GM12878 (cell line): ENCODE measurements at regions not wholly inside any gene's neighbourhood (a gene's known extent, or its start where the extent isn't known, plus 50 kb on each side); places are given as distances from the start of the nearest gene placed in this dataset.

Experiments used
- ATAC-seq: fragments of 200-7000 bp; cut with Tn5 transposase; 3 replicates; pipeline ENCODE4 v1.9.1; 2020; ENCODE audit warnings: mild to moderate bottlenecking, moderate library complexity
- BruUV-seq: library from RNA; stranded (reverse); fragments of 400-500 nt; replicated peaks from 2 replicates; lab custom pipeline; 2021; lab: Mats Ljungman, UMichigan
- CTCF ChIA-PET: fragments of 300-600 bp; sonication (Branson Sonifier 250); formaldehyde crosslinking; extraction: SDS; loops from one replicate; lab custom pipeline; 2021; ENCODE audit warnings: inconsistent platforms; lab: Yijun Ruan, JAX
- POLR2A ChIA-PET: fragments of 350-600 bp; formaldehyde crosslinking; extraction: SDS; loops from one replicate; lab custom pipeline; 2021; ENCODE audit warnings: inconsistent platforms; lab: Charles Lee
- RAD21 ChIA-PET: fragments of 300-600 bp; sonication (Branson Sonifier 250); formaldehyde crosslinking; loops from one replicate; lab custom pipeline; 2023; ENCODE audit warnings: antibody characterized with exemption; ENCODE audit not compliant: unreplicated experiment; lab: Charles Lee
- SMC1A ChIA-PET: fragments of 300-600 bp; sonication (Branson Sonifier 250); formaldehyde crosslinking; loops from one replicate; lab custom pipeline; 2023; ENCODE audit not compliant: unreplicated experiment, uncharacterized antibody; lab: Charles Lee
- DNase-seq: peaks from one replicate; pipeline ENCODE4 v3.0.0-alpha.2; 2011; ENCODE audit warnings: low read depth, low spot score
- FAIRE-seq: peaks from 3 replicates; lab custom pipeline; 2011; peaks lifted over from hg19 to GRCh38; lab: Jason Lieb, UNC
- H2AFZ ChIP-seq: 2 replicates; pipeline ENCODE4 v1.6.0; 2011; ENCODE audit warnings: low read depth, low read length, control low read depth; ENCODE audit not compliant: control insufficient read depth
- H3K27ac ChIP-seq: 2 replicates; pipeline ENCODE4 v1.5.1; 2011; ENCODE audit warnings: control low read depth; ENCODE audit not compliant: control insufficient read depth, insufficient read depth
- H3K27me3 ChIP-seq, 2 experiments: replicated peaks in 1 of 2; 2 replicates each; pipeline versions ENCODE4 v1.6.0 to v1.6.1; 2011; ENCODE audit warnings: low read length in 1 of 2; ENCODE audit not compliant: control insufficient read depth in 2 of 2, insufficient read depth in 2 of 2
- H3K36me3 ChIP-seq, 2 experiments: 2 replicates each; pipeline ENCODE4 v1.5.1; 2011; ENCODE audit warnings: low read length in 1 of 2; ENCODE audit not compliant: control insufficient read depth in 2 of 2, insufficient read depth in 2 of 2
- H3K4me1 ChIP-seq: 2 replicates; pipeline ENCODE4 v1.6.1; 2011; ENCODE audit warnings: mild to moderate bottlenecking, low read length, moderate library complexity, mixed read lengths; ENCODE audit not compliant: control insufficient read depth, insufficient read depth
- H3K4me2 ChIP-seq: 2 replicates; pipeline ENCODE4 v1.6.0; 2011; ENCODE audit warnings: control low read depth; ENCODE audit not compliant: control insufficient read depth, insufficient read depth
- H3K4me3 ChIP-seq: fragments of 200-600 bp; sonication (generic); 2 replicates; pipeline ENCODE4 v1.5.1; 2016
- H3K79me2 ChIP-seq: 2 replicates; pipeline ENCODE4 v1.6.0; 2011; ENCODE audit warnings: low read length; ENCODE audit not compliant: control insufficient read depth, insufficient read depth
- H3K9ac ChIP-seq: 2 replicates; pipeline ENCODE4 v1.8.0; 2011; ENCODE audit warnings: low read length, control low read depth, mixed read lengths; ENCODE audit not compliant: control insufficient read depth, insufficient read depth
- H3K9me3 ChIP-seq: replicated peaks from 3 replicates; pipeline ENCODE4 v1.5.1; 2011; ENCODE audit warnings: mild to moderate bottlenecking, low read length; ENCODE audit not compliant: control insufficient read depth, insufficient read depth
- H4K20me1 ChIP-seq: 2 replicates; pipeline ENCODE4 v1.6.0; 2011; ENCODE audit not compliant: control insufficient read depth, insufficient read depth
- ATF7 ChIP-seq: fragments of 450-650 bp; IDR thresholded peaks from 2 replicates; pipeline ENCODE4 v1.6.1; 2016; ENCODE audit warnings: low read depth, mild to moderate bottlenecking
- GABPA ChIP-seq: IDR thresholded peaks from 2 replicates; pipeline ENCODE4 v1.6.1; 2014; ENCODE audit warnings: antibody characterized with exemption, low read depth, mild to moderate bottlenecking, inconsistent platforms
- POU2F2 ChIP-seq: IDR thresholded peaks from 3 replicates; pipeline ENCODE4 v1.6.1; 2011; ENCODE audit warnings: low read depth, mild to moderate bottlenecking, low read length, borderline replicate concordance
- TARDBP ChIP-seq: IDR thresholded peaks from 2 replicates; pipeline ENCODE4 v1.6.1; 2016; ENCODE audit warnings: borderline replicate concordance
- ZNF274 ChIP-seq: IDR thresholded peaks from one replicate; pipeline ENCODE4 v1.8.0; 2011; ENCODE audit not compliant: insufficient read length, insufficient read depth
- WGBS: methylation state at CpG from one replicate; pipeline ENCODE4 v1.1.6; 2016; ENCODE audit warnings: low lambda C conversion rate; ENCODE audit not compliant: insufficient replicate concordance, insufficient coverage; ENCODE audit errors: missing lambda C conversion rate; 5-methylcytosine and 5-hydroxymethylcytosine counted together
- in situ Hi-C: fragments of 300-500 bp; cut with MboI; formaldehyde crosslinking; loops from 9 replicates; pipeline ENCODE4 v1.14.3; 2018; ENCODE audit warnings: mixed read lengths
- intact Hi-C: fragments of 100-400 bp; cut with micrococcal nuclease; formaldehyde crosslinking; loops from one replicate; pipeline ENCODE4 v1.14.2; 2022; ENCODE audit not compliant: unreplicated experiment
- TF ChIP-seq, protein P1 (sequence below), 3 experiments: IDR thresholded peaks in 2 of 3; conservative IDR thresholded peaks in 1 of 3; 2 replicates each; pipeline ENCODE4 v1.5.1; 2011; ENCODE audit warnings: low read depth in 3 of 3, low read length in 3 of 3, mild to moderate bottlenecking in 3 of 3, control low read depth in 2 of 3, moderate library complexity in 2 of 3, inconsistent platforms in 1 of 3, mixed read lengths in 1 of 3; ENCODE audit not compliant: control insufficient read depth in 2 of 3, insufficient read depth in 1 of 3; ENCODE audit errors: extremely low read depth in 1 of 3

DNA sequence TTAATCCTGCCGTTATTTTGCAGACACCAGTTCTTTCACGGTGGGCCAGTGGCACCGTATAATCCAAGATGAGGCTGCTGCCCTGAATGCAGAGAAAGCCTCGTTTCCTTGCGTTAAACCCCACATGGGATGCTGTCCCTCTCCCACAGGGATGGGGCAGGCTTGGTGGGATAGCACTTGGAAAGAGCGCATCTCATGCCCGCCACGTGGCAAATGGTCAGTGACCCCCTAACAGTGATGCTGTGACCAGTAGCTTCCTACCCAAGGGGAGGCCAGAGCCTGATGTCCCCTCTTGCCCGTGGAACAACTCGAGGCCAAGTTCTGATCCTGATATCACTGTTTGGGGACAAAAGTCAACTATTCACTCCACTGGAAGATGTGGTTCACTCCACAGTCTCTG is 73.3 kb downstream of the RHOB start (continued):
- TF ChIP-seq, protein P1, sequence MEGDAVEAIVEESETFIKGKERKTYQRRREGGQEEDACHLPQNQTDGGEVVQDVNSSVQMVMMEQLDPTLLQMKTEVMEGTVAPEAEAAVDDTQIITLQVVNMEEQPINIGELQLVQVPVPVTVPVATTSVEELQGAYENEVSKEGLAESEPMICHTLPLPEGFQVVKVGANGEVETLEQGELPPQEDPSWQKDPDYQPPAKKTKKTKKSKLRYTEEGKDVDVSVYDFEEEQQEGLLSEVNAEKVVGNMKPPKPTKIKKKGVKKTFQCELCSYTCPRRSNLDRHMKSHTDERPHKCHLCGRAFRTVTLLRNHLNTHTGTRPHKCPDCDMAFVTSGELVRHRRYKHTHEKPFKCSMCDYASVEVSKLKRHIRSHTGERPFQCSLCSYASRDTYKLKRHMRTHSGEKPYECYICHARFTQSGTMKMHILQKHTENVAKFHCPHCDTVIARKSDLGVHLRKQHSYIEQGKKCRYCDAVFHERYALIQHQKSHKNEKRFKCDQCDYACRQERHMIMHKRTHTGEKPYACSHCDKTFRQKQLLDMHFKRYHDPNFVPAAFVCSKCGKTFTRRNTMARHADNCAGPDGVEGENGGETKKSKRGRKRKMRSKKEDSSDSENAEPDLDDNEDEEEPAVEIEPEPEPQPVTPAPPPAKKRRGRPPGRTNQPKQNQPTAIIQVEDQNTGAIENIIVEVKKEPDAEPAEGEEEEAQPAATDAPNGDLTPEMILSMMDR (IDR thresholded peaks at IDR 0.05 in 2 of 3, conservative IDR thresholded peaks at IDR 0.05 in 1 of 3; ENCODE audit: control insufficient read depth in 2 of 3, extremely low read depth in 1 of 3, insufficient read depth in 1 of 3, low read depth in 3 of 3, low read length in 3 of 3): no peak
- TF ChIP-seq TARDBP: no peak
- no peak for TF ChIP-seq GABPA
- no peak for TF ChIP-seq ZNF274

DNA sequence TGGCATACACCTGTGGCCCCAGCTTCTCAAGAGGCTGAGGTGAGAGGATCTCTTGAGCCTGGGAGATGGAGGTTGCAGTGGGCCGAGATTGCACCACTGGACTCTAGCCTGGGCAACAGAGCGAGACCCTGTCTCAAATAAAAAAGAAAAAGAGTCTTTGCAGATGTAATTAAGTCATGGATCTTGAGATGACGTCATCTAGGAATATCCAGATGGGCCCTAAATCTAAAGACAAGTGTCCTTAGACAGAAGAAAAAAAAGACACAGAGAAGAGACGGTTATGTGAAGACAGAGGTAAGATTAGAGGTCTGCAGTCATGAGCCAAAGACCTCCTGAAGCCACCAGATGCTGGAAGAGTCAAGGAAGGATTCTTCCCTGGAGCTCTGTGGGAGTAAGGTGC is 74.3 kb downstream of the RHOB start:
- Histone ChIP-seq H3K79me2 (no peaks in the 10 kb centered on the region), H4K20me1 (no peaks in the 10 kb centered on the region), H3K9ac (no peak overlapping the region), H3K9me3 (no peaks in the 10 kb centered on the region; the same call in 2 of the 3 replicates), H3K27me3 (no peaks in the 10 kb centered on the region), H3K36me3 (no peaks in the 10 kb centered on the region), H3K4me2 (no peak overlapping the region), H3K4me3 (no peak overlapping the region), H2AFZ (no peak overlapping the region), H3K4me1 (peaks cover 29% of the 10 kb centered on the region), H3K27ac (no peak overlapping the region)
- ATAC-seq (no peak), DNase-seq (no peak), FAIRE-seq (no peak)
- no TSS peak for BruUV-seq
- in situ Hi-C loops: no loop called here
- ChIA-PET SMC1A (interaction anchor here (0.6 to 0.8 kb wide), 2 partner anchors 48 to 92 kb away, joined by 3 read pairs; no protein-coding TSS in a partner anchor), POLR2A (no interaction called here), CTCF (no interaction called here), RAD21 (no interaction called here)
- intact Hi-C loops: no loop called here
- 57% methylated on average over 4 of the region's 4 CpGs for WGBS
- TF ChIP-seq ATF7 (peak; percentile 89), POU2F2 (no peak)
